Panc1 (cell line): ENCODE measurements at regions not wholly inside any gene's neighbourhood (a gene's known extent, or its start where the extent isn't known, plus 50 kb on each side); places are given as distances from the start of the nearest gene placed in this dataset.

Experiments used
- ATAC-seq: fragments of 200-7000 bp; cut with Tn5 transposase; 2 replicates; pipeline ENCODE4 v1.9.1; 2020; ENCODE audit warnings: mild to moderate bottlenecking, moderate library complexity
- BruUV-seq: library from RNA; stranded (reverse); fragments of 400-500 nt; replicated peaks from 2 replicates; lab custom pipeline; 2021; lab: Mats Ljungman, UMichigan
- CTCF ChIA-PET: fragments of 300-600 bp; sonication (Branson Sonifier 250); formaldehyde crosslinking; loops from one replicate; lab custom pipeline; 2022; ENCODE audit warnings: antibody characterized with exemption; lab: Charles Lee
- POLR2A ChIA-PET: fragments of 300-600 bp; sonication (Branson Sonifier 250); formaldehyde crosslinking; loops from one replicate; lab custom pipeline; 2022; ENCODE audit warnings: antibody characterized with exemption; lab: Charles Lee
- DNase-seq: peaks from one replicate; pipeline ENCODE4 v3.0.0-alpha.2; 2010; ENCODE audit warnings: low read depth, low spot score
- H3K27ac ChIP-seq: 2 replicates; pipeline ENCODE4 v1.5.1; 2011; ENCODE audit warnings: mild to moderate bottlenecking, low read length, inconsistent platforms
- H3K27me3 ChIP-seq: fragments of 200-500 bp; sonication (Bioruptor generic); 2 replicates; pipeline ENCODE4 v1.6.0; 2014; ENCODE audit warnings: low read length, inconsistent platforms; ENCODE audit not compliant: control insufficient read depth, insufficient read depth
- H3K36me3 ChIP-seq: fragments of 200-500 bp; sonication (Bioruptor generic); 2 replicates; pipeline ENCODE4 v1.5.1; 2014; ENCODE audit warnings: inconsistent platforms, mild to moderate bottlenecking, low read length, moderate library complexity; ENCODE audit not compliant: control insufficient read depth, insufficient read depth
- H3K4me1 ChIP-seq: 2 replicates; pipeline ENCODE4 v1.5.1; 2011; ENCODE audit warnings: inconsistent platforms, mild to moderate bottlenecking, low read length, moderate library complexity; ENCODE audit not compliant: control insufficient read depth, insufficient read depth
- H3K4me3 ChIP-seq, 2 experiments: 2 replicates each; pipeline ENCODE4 v1.5.1; 2011 to 2012; ENCODE audit warnings: low read depth in 2 of 2, low read length in 2 of 2, mild to moderate bottlenecking in 2 of 2, inconsistent platforms in 1 of 2, moderate library complexity in 1 of 2
- H3K9me3 ChIP-seq: fragments of 200-500 bp; sonication (Bioruptor generic); 2 replicates; pipeline ENCODE4 v1.5.1; 2014; ENCODE audit warnings: low read depth, mild to moderate bottlenecking, inconsistent platforms, low read length, moderate library complexity; ENCODE audit not compliant: control insufficient read depth, insufficient read depth
- POLR2AphosphoS5 ChIP-seq: IDR thresholded peaks from 2 replicates; pipeline ENCODE4 v1.6.1; 2012; ENCODE audit warnings: mild to moderate bottlenecking, low read depth, low read length, moderate library complexity
- SIN3A ChIP-seq: IDR thresholded peaks from 2 replicates; pipeline ENCODE4 v1.6.1; 2012; ENCODE audit warnings: low read depth, mild to moderate bottlenecking, low read length, moderate library complexity, borderline replicate concordance; ENCODE audit not compliant: insufficient read depth
- TCF7L2 ChIP-seq: IDR thresholded peaks from 2 replicates; pipeline ENCODE4 v1.6.1; 2011; ENCODE audit warnings: mild to moderate bottlenecking, low read depth, low read length, inconsistent platforms
- in situ Hi-C: cut with HindIII; loops from 2 replicates; pipeline ENCODE4 v1.10.0; 2016; ENCODE audit warnings: low sequenced_read_pairs, low pct_unique_long_range_greater_than_20kb
- intact Hi-C: fragments of 100-400 bp; cut with micrococcal nuclease; formaldehyde crosslinking; loops from one replicate; pipeline ENCODE4 v1.10.0; 2022; ENCODE audit not compliant: unreplicated experiment
- TF ChIP-seq, protein P1 (sequence below): fragments of 450-650 bp; IDR thresholded peaks from 2 replicates; pipeline ENCODE4 v1.5.1; 2017; ENCODE audit warnings: mild to moderate bottlenecking
- TF ChIP-seq, protein P2 (sequence below), 2 experiments: IDR thresholded peaks; 2 replicates each; pipeline ENCODE4 v1.6.1; 2011 to 2012; ENCODE audit warnings: low read depth in 2 of 2, control low read depth in 1 of 2, low read length in 1 of 2, mild to moderate bottlenecking in 1 of 2, moderate library complexity in 1 of 2; ENCODE audit not compliant: insufficient read depth in 1 of 2

DNA sequence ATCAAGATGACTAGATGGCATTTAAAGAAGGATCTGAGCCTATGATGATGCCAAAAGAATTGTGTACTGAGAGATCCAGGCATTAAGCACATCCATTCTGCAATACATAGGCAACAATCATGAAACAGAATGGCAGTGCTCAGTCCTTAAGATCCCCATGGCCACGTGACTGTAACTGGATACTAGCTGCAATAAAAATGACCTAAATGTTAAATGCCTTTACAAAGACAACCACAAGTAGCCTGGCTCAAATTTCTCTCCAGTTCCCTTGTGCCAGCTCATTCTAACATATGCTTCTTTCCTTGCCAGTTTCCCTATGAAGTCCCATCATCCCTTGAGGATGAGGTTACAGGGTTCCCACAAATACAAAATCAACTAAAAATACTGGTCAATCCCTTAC lies 148.3 kb upstream of the GHR start:
- Histone ChIP-seq H3K9me3 (no peaks in the 10 kb centered on the region), H3K36me3 (no peaks in the 10 kb centered on the region; the same call in 1 of the 2 replicates), H3K4me3 (no peak overlapping the region), H3K27me3 (no peaks in the 10 kb centered on the region), H3K27ac (no peak overlapping the region), H3K4me1 (no peaks in the 10 kb centered on the region)
- ChIA-PET POLR2A (no interaction called here), CTCF (interaction anchor here (0.6 kb wide), 1 partner anchor 292 kb away, joined by 3 read pairs; no protein-coding TSS in a partner anchor)
- ATAC-seq (no peak), DNase-seq (no peak)
- in situ Hi-C loops: no loop called here
- BruUV-seq: no TSS peak
- TF ChIP-seq, protein P1, sequence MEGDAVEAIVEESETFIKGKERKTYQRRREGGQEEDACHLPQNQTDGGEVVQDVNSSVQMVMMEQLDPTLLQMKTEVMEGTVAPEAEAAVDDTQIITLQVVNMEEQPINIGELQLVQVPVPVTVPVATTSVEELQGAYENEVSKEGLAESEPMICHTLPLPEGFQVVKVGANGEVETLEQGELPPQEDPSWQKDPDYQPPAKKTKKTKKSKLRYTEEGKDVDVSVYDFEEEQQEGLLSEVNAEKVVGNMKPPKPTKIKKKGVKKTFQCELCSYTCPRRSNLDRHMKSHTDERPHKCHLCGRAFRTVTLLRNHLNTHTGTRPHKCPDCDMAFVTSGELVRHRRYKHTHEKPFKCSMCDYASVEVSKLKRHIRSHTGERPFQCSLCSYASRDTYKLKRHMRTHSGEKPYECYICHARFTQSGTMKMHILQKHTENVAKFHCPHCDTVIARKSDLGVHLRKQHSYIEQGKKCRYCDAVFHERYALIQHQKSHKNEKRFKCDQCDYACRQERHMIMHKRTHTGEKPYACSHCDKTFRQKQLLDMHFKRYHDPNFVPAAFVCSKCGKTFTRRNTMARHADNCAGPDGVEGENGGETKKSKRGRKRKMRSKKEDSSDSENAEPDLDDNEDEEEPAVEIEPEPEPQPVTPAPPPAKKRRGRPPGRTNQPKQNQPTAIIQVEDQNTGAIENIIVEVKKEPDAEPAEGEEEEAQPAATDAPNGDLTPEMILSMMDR: no peak
- TF ChIP-seq, protein P2, sequence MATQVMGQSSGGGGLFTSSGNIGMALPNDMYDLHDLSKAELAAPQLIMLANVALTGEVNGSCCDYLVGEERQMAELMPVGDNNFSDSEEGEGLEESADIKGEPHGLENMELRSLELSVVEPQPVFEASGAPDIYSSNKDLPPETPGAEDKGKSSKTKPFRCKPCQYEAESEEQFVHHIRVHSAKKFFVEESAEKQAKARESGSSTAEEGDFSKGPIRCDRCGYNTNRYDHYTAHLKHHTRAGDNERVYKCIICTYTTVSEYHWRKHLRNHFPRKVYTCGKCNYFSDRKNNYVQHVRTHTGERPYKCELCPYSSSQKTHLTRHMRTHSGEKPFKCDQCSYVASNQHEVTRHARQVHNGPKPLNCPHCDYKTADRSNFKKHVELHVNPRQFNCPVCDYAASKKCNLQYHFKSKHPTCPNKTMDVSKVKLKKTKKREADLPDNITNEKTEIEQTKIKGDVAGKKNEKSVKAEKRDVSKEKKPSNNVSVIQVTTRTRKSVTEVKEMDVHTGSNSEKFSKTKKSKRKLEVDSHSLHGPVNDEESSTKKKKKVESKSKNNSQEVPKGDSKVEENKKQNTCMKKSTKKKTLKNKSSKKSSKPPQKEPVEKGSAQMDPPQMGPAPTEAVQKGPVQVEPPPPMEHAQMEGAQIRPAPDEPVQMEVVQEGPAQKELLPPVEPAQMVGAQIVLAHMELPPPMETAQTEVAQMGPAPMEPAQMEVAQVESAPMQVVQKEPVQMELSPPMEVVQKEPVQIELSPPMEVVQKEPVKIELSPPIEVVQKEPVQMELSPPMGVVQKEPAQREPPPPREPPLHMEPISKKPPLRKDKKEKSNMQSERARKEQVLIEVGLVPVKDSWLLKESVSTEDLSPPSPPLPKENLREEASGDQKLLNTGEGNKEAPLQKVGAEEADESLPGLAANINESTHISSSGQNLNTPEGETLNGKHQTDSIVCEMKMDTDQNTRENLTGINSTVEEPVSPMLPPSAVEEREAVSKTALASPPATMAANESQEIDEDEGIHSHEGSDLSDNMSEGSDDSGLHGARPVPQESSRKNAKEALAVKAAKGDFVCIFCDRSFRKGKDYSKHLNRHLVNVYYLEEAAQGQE (IDR thresholded peaks at IDR 0.05; ENCODE audit: insufficient read depth in 1 of 2, low read depth in 2 of 2, low read length in 1 of 2): no peak
- intact Hi-C loops: no loop called here

DNA sequence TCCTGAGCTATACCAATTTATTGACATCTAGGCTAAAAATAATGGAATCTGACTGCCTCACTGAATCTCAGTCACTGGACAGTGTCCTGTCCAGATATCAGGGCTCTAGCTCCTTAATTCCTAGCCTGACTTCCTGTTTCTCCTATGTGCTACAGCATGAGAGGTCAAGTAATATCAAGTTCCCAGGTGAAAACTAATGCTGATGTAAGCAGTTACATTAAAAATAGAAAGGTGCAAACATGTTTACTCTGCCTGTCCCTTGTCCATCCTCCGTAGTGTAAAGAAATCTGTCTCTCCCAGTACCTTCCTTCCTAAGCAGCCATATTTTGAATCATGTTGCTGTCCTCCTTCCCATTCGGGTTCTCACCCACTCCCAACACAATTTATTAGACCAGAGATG lies 145.9 kb upstream of the GHR start:
- in situ Hi-C loops: no loop called here
- CTCF ChIA-PET: no interaction called here
- BruUV-seq: no TSS peak
- H3K4me3 ChIP-seq: no peak overlapping the region
- DNase-seq: no peak
- H3K4me1 ChIP-seq: no peaks in the 10 kb centered on the region
- H3K27ac ChIP-seq: no peak overlapping the region
- H3K9me3 ChIP-seq: no peaks in the 10 kb centered on the region
- intact Hi-C loops: no loop called here
- ATAC-seq: no peak
- no peaks in the 10 kb centered on the region; the same call in 1 of the 2 replicates for H3K36me3 ChIP-seq
- TF ChIP-seq, protein P1: no peak
- TF ChIP-seq, protein P2 (IDR thresholded peaks at IDR 0.05; ENCODE audit: insufficient read depth in 1 of 2, low read depth in 2 of 2, low read length in 1 of 2): no peak
- TF ChIP-seq TCF7L2 (no peak), POLR2AphosphoS5 (no peak), SIN3A (no peak)
- POLR2A ChIA-PET: no interaction called here
- H3K27me3 ChIP-seq: no peaks in the 10 kb centered on the region
